H1 (cell line): ENCODE measurements at regions not wholly inside any gene's neighbourhood (a gene's known extent, or its start where the extent isn't known, plus 50 kb on each side); places are given as distances from the start of the nearest gene placed in this dataset.

Source experiments
- CBX5 ChIP-seq: fragments of 300-800, 300-1000 bp; sonication (generic); IDR thresholded peaks from 2 replicates; pipeline ENCODE4 v1.7.1; 2016; ENCODE audit warnings: antibody characterized with exemption, low read length, low read depth
- CEBPB ChIP-seq: IDR thresholded peaks from 2 replicates; pipeline ENCODE4 v1.6.1; 2012; ENCODE audit warnings: low read depth, low read length
- CHD1 ChIP-seq: IDR thresholded peaks from 2 replicates; pipeline ENCODE4 v1.6.1; 2012; ENCODE audit warnings: low read depth, low read length, improper control_type of control experiment
- EGR1 ChIP-seq: IDR thresholded peaks from 2 replicates; pipeline ENCODE4 v1.6.1; 2011; ENCODE audit warnings: low read depth, low read length, borderline replicate concordance
- SP4 ChIP-seq: IDR thresholded peaks from 2 replicates; pipeline ENCODE4 v1.6.1; 2012; ENCODE audit warnings: low read length, inconsistent platforms
- TBP ChIP-seq: IDR thresholded peaks from 2 replicates; pipeline ENCODE4 v1.6.1; 2011; ENCODE audit warnings: low read depth, low read length, improper control_type of control experiment
- TF ChIP-seq, protein P1 (sequence below): fragments of 300-600 bp; sonication (generic); IDR thresholded peaks from 2 replicates; pipeline ENCODE4 v1.7.1; 2012; ENCODE audit warnings: low read length, moderate library complexity, mild to moderate bottlenecking, inconsistent platforms; ENCODE audit not compliant: insufficient replicate concordance
- TF ChIP-seq, protein P2 (sequence below): IDR thresholded peaks from 2 replicates; pipeline ENCODE4 v1.6.1; 2012; ENCODE audit warnings: low read length, inconsistent platforms

DNA sequence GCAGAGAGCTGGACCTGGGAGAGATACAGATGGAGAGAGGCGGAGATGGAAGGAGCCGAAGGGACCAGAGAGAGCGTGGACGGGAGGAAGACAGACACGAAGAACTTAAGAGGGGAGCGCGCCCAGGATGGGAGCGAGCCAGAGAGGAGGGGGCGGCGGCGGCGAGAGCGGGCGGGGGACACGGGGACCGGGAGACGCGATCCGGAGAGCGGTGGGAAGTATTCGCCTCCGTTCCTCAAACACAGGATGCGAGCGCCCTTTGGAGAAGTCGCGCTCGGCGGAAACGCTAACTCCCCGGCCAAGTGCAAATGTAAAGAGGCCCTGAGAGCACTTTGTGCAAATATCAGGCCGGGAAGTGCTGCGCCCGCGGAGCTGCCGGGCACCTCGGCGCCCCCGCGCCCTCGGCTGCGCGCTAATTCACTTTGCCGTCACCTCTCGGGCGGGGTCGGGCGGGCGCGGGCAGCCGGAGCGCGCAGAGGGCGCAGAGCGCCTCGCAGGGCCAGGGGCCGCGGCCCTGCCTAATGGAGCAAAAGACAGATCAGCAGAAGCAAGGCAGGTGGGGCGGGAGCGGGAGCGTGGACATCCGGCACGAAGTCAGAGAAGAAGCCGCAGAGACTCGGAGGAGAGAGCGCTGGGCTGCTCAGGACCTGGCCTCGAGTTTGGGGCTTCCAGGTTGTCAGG is 281.2 kb downstream of the RRAGC start (continued):
- TF ChIP-seq, protein P1, sequence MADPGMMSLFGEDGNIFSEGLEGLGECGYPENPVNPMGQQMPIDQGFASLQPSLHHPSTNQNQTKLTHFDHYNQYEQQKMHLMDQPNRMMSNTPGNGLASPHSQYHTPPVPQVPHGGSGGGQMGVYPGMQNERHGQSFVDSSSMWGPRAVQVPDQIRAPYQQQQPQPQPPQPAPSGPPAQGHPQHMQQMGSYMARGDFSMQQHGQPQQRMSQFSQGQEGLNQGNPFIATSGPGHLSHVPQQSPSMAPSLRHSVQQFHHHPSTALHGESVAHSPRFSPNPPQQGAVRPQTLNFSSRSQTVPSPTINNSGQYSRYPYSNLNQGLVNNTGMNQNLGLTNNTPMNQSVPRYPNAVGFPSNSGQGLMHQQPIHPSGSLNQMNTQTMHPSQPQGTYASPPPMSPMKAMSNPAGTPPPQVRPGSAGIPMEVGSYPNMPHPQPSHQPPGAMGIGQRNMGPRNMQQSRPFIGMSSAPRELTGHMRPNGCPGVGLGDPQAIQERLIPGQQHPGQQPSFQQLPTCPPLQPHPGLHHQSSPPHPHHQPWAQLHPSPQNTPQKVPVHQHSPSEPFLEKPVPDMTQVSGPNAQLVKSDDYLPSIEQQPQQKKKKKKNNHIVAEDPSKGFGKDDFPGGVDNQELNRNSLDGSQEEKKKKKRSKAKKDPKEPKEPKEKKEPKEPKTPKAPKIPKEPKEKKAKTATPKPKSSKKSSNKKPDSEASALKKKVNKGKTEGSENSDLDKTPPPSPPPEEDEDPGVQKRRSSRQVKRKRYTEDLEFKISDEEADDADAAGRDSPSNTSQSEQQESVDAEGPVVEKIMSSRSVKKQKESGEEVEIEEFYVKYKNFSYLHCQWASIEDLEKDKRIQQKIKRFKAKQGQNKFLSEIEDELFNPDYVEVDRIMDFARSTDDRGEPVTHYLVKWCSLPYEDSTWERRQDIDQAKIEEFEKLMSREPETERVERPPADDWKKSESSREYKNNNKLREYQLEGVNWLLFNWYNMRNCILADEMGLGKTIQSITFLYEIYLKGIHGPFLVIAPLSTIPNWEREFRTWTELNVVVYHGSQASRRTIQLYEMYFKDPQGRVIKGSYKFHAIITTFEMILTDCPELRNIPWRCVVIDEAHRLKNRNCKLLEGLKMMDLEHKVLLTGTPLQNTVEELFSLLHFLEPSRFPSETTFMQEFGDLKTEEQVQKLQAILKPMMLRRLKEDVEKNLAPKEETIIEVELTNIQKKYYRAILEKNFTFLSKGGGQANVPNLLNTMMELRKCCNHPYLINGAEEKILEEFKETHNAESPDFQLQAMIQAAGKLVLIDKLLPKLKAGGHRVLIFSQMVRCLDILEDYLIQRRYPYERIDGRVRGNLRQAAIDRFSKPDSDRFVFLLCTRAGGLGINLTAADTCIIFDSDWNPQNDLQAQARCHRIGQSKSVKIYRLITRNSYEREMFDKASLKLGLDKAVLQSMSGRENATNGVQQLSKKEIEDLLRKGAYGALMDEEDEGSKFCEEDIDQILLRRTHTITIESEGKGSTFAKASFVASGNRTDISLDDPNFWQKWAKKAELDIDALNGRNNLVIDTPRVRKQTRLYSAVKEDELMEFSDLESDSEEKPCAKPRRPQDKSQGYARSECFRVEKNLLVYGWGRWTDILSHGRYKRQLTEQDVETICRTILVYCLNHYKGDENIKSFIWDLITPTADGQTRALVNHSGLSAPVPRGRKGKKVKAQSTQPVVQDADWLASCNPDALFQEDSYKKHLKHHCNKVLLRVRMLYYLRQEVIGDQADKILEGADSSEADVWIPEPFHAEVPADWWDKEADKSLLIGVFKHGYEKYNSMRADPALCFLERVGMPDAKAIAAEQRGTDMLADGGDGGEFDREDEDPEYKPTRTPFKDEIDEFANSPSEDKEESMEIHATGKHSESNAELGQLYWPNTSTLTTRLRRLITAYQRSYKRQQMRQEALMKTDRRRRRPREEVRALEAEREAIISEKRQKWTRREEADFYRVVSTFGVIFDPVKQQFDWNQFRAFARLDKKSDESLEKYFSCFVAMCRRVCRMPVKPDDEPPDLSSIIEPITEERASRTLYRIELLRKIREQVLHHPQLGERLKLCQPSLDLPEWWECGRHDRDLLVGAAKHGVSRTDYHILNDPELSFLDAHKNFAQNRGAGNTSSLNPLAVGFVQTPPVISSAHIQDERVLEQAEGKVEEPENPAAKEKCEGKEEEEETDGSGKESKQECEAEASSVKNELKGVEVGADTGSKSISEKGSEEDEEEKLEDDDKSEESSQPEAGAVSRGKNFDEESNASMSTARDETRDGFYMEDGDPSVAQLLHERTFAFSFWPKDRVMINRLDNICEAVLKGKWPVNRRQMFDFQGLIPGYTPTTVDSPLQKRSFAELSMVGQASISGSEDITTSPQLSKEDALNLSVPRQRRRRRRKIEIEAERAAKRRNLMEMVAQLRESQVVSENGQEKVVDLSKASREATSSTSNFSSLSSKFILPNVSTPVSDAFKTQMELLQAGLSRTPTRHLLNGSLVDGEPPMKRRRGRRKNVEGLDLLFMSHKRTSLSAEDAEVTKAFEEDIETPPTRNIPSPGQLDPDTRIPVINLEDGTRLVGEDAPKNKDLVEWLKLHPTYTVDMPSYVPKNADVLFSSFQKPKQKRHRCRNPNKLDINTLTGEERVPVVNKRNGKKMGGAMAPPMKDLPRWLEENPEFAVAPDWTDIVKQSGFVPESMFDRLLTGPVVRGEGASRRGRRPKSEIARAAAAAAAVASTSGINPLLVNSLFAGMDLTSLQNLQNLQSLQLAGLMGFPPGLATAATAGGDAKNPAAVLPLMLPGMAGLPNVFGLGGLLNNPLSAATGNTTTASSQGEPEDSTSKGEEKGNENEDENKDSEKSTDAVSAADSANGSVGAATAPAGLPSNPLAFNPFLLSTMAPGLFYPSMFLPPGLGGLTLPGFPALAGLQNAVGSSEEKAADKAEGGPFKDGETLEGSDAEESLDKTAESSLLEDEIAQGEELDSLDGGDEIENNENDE: no peak
- TF ChIP-seq CBX5 (no peak), SP4 (no peak), CHD1 (no peak), TBP (peak; percentile 45; the same call in 1 of the 2 replicates), CEBPB (no peak), EGR1 (0 out of 2 replicates have a peak, but pooled peaks have one; percentile 29)
- TF ChIP-seq, protein P2, sequence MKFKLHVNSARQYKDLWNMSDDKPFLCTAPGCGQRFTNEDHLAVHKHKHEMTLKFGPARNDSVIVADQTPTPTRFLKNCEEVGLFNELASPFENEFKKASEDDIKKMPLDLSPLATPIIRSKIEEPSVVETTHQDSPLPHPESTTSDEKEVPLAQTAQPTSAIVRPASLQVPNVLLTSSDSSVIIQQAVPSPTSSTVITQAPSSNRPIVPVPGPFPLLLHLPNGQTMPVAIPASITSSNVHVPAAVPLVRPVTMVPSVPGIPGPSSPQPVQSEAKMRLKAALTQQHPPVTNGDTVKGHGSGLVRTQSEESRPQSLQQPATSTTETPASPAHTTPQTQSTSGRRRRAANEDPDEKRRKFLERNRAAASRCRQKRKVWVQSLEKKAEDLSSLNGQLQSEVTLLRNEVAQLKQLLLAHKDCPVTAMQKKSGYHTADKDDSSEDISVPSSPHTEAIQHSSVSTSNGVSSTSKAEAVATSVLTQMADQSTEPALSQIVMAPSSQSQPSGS: no peak
